Stimulated activated CD4-positive, alpha-beta T cell treated with anti-CD3 and anti-CD28 coated beads, TNF-alpha, amount 100 ng/mL, for 4 hours (primary cell): ENCODE measurements at regions not wholly inside any gene's neighbourhood (a gene's known extent, or its start where the extent isn't known, plus 50 kb on each side); places are given as distances from the start of the nearest gene placed in this dataset.

Experiments used
- DNase-seq, 3 experiments: peaks; one replicate each; pipeline ENCODE4 v3.0.0-alpha.2; 2020; ENCODE audit warnings: low read depth in 3 of 3

DNA sequence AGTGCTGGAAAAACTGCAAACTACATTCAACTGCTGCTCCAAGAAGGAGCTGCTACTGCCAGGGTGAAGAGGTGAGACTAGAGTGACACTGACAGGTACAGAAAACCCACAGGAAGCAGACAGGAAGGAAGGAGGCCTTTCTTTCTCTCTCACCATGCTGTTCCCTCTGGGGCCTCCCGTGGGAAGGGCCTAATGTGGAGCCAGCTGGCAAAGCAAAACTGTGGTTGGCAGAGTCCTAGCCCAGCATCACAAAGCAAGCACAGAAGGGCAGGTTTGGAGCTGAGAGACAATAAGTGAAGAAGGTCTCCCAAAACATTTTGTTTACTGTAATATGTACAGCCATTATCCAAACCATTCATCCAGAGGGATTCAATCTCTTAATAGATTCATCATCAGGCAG is 122.5 kb upstream of the MAX start:
- no peak for DNase-seq

DNA sequence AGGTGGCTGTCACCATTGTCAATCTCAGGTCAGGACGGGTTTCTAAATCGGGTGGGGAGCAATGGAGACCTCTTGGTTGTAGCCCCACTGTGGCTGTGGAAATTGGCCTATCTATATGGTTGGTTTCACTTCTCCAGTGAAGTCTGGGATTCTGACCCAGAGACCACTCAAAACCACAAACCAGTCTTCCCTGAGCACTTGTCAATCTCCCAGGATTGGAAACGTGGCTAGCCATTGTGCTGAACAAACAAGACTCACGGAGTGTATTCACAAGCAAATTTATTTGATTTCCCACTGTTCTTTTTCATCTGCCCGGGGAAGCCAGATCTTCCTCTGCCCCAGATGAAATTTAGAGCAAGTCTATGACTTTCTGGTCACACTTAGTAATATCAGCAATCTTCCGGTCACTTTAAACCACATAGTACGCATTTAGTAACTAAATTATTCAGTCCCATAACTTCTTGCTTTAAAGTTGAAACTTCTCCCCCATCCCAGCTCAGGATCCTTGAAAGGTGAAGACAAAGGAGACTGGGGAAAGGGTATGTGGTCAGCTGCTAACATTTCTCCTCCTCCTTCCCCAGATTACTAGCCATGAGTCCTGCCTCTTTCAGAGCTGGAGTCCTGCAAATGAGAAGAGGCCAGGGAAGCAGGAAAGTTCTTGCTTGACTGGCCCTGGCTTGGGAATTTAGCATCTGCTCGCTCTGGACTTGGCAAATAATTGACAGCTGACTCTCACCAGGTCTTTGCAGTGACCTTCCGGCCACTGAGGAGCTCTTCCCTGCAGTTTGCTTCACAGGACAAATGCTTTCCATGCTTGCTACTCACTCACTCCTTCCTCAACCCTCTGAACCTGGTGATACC is 123.2 kb upstream of the MAX start:
- no peak for DNase-seq

DNA sequence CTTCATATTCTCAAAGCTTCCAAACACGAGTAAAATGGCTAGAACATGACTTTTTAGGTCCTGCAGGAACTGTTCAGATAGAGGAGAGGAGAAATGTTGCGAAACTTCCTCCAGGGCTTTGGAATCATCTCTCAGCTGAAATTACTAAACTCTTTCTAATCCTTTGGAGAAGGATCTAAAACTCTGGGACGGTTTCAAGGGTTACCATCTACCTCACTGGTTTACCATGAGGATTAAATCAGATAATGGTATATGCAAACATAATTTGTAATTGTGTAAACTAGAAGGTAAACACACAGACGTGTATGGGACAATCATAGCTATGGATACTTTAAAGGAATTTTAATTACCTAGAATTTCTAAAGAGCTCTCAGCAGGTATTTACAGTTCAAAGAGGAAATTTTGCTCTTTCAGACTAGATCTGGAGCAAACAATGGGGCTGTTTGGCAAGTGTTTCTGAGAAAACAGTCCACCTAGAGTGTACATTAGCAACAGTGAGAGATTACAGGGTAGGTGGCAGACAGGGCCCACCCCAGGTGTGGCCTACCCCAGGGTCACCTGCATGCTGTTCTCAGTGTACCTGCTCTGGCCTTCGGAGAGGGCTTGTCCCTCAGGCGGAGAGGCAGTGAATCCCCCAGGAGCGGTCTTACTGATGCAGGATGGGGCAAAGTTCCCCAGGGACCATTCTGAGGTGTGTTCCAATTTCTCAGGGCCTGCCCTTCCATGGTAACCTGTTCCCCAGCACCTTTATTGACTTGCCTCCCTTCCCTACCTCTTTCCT is 124.7 kb upstream of the MAX start:
- DNase-seq = no peak

DNA sequence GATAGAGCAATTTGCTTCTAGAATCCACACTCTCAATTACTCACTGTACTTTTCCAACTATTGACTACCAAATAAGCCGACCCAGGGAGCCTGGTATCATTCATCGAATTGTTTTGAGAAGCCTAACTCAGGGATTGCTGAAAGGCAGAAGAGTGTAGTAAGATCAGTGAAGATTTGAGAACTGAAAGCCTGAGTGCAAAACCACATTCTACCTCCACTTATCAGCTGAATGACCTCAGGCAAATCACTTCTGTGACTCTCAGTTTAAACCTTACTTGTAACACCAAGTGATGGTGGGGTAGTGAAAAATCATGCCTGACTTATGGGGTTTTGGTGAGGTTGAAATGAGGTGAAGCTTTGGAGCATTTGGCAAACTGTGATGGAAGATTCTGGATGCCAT is 126.1 kb upstream of the MAX start:
- DNase-seq = no peak

DNA sequence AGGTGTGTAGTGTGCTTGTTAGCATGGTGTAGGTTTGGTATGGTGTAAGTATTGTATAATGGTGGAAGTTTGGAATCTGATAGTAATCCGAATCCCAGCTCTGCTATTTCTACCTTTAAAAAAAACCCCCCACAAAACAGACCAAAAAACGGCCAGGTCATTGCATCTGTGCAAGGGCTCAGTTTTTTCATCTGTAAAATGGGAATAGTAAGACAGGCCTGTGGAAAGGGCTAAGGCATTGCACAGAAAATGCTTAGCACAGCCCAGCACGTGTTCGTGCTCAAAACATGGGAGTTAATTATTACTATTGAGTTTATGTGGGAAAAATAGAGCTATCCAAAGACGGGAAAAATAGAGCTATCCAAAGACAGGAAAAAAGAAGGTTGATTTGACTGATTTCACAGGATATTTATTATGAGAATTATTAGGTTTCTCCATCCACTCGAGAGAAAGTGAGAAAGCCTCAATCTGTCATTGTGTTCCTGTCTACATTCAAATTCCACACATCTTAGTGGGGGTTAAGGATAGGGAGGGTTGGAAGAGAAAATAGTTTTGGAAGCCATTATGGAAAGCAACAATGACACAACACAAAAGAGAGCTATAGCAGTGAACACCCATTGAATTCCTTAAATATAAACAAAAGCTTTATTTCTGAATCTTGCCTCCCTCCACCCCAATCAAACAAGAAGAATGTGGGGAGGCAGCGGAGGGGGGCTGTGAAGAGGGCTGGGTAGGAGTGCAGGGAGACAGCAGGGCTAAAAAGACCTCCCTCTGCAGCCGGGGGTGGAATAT is 126.8 kb upstream of the MAX start:
- DNase-seq = no peak

DNA sequence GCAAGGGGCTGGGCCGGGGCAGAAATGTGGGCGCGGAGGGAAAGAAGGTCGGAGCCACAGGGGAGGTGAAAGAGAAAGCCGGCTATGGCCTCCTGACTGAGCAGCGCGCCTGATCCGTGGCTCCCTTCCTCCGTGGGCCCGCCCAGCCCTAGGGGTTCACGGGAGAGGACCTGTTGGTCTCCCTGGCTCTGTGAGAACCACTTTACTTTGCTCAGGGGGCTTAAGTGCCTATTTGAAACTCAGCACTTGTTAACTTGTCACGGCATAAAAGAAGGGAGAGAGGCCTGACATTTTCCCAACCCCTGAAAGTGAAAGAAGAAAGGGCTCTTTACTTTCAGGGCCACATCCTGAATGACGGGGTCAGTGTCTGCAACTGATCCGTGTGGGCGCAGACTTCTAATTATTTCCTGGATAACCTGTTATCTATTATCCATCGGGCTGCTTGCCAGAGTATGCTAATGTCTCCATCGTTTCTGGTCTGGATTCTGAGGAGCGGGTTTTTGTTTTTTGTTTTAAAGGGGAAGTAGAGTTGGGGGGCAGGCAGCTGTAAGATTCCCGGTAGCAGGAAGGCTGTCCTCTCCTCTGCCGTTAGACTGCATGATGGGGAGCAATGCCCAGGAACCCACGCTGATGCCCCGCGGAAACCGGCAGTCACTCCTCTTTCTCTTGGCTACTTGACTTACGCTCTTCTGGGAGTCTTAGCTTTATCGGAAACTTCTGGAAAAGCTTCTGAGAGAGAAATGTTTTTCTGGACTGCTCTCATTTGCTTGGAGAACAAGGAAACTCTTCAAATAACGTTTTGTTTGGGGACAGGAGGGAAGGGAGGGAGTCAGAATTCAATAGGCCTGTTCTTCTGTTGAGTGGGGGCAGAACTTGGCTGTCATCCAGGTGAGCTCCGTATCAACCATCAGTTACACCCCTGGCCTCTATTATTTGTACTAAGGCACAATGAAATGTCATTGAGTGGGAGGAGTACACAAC is 127.7 kb upstream of the MAX start:
- DNase-seq = no peak

DNA sequence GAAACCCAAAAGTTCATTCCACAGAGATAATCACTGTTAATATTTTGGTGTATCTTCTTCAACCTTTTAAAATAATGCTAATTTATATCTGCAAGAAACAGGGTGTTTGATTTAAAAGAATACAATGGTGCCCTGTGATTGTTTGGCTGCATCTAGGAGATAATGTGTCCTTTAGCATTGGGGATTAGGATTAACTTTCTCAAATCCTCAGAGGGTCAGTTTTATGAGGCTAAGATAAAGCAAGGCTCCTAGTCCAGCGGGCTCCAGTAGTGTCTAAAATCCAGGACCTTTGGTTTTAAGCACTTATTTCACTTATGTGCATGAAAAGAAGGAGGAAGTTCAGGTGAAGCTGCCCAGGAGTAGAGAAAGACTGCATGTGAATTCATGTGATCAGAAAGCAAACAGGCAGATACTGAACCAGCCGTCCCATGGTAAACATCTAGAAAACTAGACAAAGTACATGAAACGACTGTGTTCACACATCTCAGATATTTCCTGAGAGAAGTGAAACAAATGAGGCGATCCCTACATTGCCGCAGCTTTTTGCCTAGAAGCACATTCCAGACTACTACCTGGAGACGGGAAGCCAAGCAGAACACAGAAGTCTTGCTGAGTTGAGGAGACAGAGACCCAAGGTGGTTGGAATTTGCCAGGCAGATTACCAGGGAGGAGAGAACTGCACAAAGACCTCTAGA is 129.1 kb upstream of the MAX start:
- DNase-seq = no peak

DNA sequence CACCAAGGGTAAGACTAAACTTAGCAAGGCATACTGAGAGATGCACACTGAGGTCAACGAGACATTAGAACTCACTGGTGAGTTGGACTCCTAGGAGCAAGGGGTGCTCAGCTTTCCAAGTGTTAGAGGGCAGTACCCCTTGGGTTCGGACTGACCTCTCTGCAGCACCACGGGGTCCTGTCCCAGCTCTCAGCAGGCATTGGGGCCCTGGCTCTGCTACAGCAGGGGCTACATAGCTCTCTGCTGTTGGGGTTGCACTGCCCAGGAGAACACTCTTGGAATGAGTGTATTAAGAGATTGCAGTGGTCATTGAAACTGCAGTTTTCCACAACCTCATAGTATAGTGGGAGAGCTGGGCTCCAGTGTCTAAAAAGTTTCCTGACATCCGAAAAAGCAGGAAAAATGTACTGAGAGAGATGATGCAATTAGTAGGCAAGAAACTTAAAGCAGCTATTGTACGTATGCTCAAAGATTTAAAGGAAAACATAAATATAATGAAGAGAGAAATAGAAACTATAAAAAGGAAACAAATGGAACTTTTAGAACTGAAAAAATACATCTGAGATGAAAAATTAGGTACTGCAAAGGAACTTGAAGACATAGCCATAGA is 132.5 kb upstream of the MAX start:
- no peak for DNase-seq

DNA sequence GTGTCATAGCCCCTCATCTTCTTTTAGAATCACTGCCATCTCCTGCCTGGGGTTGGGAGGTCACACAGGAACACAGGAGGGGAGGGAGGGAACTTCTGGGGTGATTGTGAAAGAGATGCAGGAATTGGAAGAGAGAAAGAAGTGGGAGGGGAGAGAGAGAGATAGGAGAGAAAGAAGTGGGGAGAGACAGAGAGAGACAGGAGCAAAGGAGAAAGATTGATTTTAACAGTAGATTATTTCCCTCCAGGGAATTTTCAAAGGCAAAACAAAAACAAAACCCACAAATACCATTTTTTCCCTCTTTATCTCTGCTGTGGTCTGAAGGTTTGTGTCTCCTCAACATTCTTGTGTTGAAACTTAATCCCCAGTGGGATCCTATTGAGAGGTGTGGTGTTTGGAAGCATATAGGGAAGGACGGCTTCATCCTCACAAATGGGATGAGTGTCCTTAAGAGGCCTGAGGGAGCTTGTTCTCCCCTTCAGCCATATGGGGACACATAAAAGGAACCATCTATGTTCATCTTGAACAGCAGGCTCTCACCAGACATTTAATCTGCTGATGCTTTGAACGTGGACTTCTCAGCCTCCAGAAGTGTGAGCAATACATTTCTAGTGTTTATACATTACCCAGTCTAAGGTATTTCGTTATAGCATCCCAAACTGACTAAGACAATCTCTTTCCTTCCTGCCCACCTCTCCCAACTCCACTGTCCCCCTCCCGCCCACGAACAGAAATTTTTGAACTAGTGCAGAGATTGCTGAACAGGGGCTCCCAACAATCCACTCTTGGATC is 134.9 kb upstream of the MAX start:
- DNase-seq = no peak

DNA sequence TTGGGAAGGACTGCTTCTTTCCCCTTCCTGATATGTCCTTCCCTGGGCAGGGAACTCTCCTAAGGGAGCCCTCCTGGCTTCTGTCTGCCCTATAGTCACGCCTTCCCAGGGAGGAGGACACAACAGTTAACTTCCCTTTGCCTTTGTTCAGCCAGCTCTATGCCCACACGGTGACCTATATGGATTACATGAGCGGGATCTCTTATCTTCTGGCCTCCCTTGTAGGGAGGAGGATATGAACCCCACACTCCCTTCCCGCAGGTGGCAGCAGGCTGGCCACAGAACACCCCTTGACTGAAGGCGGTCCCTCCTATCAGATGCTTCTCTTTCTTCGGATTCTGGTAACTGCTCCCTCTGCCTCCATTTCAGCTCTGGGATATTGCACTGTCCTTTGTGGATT is 135.6 kb upstream of the MAX start:
- no peak for DNase-seq

DNA sequence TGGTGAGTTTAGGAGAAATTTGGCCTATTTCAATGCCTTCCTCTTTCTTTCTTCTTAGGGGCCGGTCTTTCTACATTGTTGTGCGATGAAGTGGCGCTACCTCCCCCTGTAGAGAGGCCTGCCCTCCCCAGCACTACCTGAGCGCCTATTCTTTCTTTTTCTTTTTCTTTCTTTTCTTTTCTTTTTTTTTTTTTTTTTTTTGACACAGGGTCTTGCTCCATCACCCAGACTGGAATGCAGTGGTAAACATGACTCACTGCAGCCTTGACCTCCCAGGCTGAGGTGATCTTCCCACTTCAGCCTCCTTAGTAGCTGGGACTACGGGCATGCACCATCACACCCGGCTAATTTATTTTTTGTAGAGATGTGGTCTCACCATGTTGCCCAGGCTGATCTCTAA is 136.1 kb upstream of the MAX start:
- no peak for DNase-seq

DNA sequence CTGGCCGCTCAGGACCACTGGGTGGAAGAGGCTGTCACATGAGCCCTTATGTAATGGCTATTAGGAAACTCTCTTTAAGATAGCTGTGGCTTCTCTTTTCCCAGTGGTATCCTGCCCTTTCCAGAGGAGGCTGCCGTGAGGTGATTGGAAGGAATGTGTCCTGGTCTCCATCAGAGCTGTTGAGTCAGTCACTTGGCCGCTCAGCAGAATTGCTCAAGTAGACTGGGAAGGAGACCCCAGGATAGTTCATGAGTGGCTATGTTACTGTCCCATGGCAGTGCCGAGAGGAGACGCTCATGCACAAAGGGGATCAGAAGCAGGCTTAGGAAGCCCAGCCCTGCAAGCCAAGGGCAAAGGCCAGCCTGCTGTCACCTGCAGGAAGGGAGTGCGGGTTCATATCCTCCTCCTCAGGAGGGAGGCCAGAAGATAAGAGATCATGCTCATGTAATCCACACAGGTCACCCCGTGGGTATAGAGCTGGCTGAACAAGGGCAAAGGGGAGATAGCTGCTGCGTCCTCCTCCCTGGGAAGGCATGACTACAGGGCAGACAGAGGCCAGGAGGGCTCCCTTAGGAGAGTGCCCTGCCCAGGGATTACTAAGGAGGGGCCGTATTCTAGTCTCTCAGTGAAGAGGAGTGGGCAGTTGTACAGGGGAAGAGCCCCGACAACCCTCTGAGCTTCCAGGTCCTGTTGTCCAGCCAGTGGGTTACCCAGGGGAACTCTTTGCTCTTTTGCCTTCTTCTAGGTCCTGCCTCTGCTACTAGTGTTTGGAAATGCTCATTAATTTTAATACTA is 137.0 kb upstream of the MAX start:
- no peak for DNase-seq

DNA sequence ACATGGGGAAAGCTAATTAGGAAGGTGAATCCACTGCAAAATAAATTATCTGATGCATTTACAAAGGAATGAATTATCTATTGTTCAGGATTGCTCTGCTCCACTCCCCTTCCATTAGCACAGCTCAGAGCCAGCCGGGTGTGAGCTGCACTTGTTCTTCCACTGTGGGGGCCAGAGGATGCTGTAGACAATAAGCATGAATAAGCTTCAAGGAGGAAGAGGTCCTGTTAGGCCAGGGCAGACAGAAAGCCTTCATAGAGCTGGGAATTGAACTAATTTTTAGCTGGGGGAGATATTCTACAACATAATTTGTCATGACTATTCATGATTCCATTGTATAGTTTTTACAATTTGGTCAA is 137.6 kb upstream of the MAX start:
- no peak for DNase-seq

DNA sequence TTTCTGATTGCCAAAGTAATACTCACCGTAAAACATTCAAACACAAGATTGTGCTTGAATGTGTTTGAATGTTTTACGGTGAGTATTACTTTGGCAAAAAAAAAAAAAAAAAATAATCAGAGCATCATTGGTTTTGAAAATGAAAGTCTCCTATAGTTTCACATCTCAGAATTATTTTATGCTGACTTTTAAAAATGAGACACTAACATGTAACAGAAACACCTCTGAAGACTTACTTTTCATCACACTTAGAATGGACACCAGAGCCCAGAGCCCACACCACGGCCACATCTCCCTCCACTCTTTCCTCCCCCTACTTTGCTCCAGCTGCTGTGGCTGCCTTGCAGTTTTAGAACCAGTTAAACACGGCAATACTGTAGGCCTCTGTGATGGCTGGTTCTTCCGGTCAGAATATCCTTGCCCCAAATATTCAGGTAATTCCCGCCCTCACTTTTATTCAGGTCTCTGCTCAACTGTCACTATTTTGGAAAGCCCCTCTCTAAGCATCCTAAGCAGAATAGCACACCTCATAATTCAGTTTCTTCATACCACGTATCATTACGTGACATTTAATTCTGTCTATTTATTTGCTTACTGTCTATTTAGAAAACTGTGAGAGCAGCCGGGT is 138.9 kb upstream of the MAX start:
- DNase-seq = no peak

DNA sequence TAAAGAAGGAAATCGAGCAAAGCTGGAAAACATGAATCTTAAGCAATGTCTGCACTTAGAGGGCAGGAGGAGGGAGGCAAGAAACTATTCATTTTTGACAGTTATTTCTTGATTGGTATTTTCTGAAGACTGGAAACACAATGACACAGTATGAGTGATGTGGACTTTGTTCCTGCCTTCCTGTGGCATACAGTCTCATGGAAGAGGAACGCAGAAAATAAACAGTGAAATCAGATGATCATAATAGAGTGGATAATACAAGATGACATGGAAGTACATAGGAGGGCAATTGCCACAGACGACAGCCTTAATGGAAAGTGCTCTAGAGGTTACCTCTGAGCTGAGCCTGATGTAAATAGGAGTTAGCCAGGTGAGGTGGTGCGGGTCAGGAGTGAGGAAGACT is 140.4 kb upstream of the MAX start:
- no peak for DNase-seq

DNA sequence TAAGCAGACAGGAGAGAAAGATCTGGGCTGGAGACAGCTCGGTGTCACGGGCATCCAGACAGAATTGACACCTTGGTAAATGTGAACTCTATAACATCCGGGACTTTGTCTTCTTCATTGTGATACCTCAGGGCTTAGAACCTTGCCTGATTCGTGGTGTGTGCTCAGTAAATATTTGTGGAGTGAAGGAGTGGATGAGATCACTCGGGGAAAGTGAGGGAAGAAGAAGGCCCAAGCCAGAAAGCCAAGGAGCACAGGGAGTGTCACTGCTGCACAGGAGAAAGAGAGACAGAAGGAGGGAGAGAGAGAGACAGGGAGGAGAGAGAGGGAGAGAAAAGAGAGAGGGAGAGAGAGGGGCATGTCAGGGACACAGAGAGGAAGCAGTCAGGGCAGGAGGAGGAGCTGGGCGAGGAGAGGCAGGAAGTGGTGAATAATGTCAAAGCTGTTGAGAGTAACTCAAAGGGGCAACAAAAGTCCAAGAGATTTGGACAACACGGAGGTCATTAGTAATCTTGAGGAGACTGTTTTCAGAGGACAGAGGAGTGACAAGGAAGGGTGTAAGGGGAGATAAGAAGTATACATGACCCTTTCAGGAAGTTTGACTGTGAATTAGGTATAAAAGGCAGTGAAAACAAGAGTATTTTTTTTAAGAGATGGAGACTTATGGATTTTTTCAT is 141.6 kb upstream of the MAX start:
- no peak for DNase-seq

DNA sequence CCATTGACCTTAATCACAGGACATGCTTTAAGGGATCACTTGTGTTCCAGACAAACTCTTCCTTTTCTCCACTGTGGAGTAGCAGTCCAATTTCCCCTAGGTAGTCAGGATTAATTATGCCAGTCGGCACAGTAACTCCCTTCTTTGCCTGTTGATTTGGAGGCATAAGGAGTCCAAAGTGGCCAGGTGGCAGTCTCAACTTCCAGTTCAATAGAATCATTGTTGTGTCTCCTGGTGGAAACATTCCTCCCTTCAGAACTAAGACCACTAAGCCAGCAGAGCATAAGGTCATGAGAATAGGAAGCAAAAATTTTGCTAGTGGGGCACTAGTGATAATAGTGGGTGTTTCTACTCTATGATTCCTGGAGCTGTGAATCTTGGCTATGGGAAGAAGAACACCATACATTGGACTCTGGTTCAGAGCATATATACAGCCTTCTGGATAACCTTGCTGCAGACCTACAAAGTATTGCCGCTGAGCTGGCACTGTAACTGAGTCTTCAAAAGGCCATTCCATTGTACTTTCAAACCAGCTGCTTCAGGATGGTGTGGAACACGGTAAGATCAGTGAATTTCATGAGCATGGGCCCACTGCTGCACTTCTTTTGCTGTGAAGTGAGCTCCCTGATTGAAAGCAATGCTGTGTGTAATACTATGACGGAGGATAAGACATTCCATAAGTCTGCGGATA is 147.3 kb upstream of the MAX start:
- no peak for DNase-seq
